GM08714 (cell line): ENCODE measurements at regions not wholly inside any gene's neighbourhood (a gene's known extent, or its start where the extent isn't known, plus 50 kb on each side); places are given as distances from the start of the nearest gene placed in this dataset.

Experiments
- H3K4me3 ChIP-seq: fragments of 200-500 bp; sonication (Bioruptor generic); 2 replicates; pipeline ENCODE4 v1.5.1; 2014; ENCODE audit warnings: mild to moderate bottlenecking, low read length, inconsistent platforms
- ZNF274 ChIP-seq: IDR thresholded peaks from 2 replicates; pipeline ENCODE4 v1.6.1; 2012; ENCODE audit warnings: mild to moderate bottlenecking, low read depth, low read length

DNA sequence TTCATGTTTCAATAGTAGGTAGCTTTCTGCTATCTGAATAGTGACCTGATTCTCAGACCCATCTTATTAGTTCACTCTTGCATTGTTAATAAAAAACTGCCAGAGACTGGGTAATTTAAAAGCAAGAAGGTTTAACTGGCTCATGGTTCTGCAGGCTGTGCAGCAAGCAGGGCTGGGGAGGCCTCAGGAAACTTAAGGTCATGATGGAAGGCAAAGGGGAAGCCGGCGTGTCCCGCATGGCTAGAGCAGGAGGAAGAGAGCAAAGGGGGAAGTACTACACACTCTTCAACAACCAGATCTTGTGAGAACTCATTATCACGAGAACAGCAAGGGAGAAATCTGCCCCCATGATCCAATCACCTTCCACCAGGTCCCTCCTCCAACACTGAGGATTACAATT is 185.2 kb upstream of the PITRM1 start:
- no peak overlapping the region for H3K4me3 ChIP-seq
- TF ChIP-seq ZNF274, result no peak

GRCh38 chr10:3355536-3355935 is 183.0 kb upstream of the PITRM1 start:
- H3K4me3 ChIP-seq, result no peak overlapping the region
- no peak for TF ChIP-seq ZNF274

- TF ChIP-seq ZNF274, result no peak
These were observed 181.8 kb upstream of the PITRM1 start for GRCh38 chr10:3354174-3354900.

DNA sequence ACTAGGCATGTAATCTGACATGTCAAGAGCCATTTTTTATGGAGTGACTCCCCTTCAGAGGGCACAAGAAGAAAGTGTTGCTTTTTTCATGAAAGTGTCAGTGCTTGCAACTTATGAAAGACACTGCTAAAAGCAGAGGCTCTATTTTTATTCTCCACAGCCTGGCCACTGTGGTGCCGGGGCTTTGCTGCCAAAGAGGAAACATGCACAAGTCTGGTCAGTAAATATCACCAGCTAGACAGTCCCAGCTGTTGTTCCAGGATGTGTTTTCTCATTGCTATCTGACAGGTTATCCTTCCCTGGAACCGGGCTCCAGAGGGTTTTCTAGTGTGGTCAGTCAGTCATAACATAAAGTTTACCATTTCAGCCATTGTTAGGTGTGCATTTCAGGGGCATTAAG is 180.7 kb upstream of the PITRM1 start:
- H3K4me3 ChIP-seq, result no peak overlapping the region
- no peak for TF ChIP-seq ZNF274

More at GRCh38 chr10:3354174-3354900, 181.8 kb upstream of the PITRM1 start:
- no peak overlapping the region for H3K4me3 ChIP-seq

DNA sequence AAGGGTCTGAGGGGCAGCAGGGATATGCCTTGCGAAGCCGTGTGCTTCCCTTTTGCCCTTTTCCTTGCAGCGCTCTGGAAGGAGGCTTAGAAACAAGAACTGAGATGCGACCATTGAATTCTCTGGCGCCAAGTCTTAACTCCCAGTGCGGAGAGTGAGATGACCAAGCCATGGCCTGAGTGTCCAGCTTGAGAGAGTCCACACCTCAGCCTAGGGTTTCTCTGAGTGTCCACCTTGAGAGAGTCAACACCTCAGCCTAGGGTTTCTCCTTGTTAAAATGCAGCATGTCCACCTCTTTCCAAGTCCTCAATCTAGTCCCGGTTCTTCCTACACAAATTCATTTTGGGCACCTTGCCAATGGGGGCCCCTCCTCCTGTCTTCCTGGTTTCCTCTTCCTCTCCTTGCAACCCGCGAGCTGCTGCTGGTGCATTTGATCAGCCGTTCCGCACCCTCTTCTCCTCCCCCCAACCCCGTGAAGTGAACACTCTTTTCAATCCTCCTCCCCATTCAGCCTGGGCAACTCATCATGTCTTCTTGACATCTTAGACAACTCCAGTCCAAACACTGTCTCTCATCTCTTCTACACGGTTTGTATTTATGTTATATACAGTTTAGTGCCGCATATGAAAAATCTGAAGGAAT is 178.2 kb upstream of the PITRM1 start:
- TF ChIP-seq ZNF274, result no peak
- H3K4me3 ChIP-seq, result no peak overlapping the region

DNA sequence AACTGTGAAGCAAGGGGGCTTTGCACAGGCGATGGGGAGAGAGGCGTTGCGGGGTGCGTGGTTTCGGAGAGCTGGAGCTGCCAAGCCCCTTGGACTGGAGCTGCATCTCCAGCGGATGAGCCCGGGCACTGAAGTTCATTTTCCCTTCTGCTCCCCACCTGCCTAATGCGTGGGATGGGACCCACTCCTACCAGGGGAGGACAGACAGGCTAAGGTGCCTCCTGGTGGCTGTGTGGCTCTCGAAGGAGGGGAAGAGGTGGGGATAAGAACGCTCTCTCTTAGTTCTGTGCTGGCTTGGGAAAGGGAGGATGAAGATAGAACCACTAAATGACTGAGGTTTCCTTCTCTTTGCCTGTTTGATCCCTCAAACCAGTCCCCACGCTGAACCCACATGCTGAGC is 177.6 kb upstream of the PITRM1 start:
- H3K4me3 ChIP-seq, result no peak overlapping the region
- TF ChIP-seq ZNF274, result no peak

GRCh38 chr10:3348564-3348963 is 176.0 kb upstream of the PITRM1 start:
- no peak for TF ChIP-seq ZNF274
- no peak overlapping the region for H3K4me3 ChIP-seq

GRCh38 chr10:3347413-3348182 is 175.0 kb upstream of the PITRM1 start:
- no peak for TF ChIP-seq ZNF274
- H3K4me3 ChIP-seq, result no peak overlapping the region

- no peak overlapping the region for H3K4me3 ChIP-seq
- no peak for TF ChIP-seq ZNF274
These were observed 174.3 kb upstream of the PITRM1 start for GRCh38 chr10:3346851-3347250.

DNA sequence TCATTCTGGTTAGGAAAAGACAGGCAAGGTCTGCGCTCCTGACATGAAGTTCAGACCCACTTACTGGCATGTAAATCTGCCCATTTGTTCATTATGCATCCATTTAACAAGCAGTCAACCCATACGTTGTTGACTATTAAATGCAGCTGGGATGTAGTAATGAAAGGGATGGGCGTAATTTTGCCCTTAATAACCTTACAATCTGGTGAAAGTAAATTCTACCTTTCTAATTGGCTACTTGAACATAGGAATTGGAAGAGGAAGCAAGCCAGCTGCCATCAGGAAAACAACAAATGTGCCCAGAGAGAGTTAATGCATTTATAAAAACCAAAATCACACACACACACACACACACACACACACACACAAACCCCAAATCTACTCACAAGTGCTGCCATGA is 170.2 kb upstream of the PITRM1 start:
- no peak for TF ChIP-seq ZNF274
- no peak overlapping the region for H3K4me3 ChIP-seq

DNA sequence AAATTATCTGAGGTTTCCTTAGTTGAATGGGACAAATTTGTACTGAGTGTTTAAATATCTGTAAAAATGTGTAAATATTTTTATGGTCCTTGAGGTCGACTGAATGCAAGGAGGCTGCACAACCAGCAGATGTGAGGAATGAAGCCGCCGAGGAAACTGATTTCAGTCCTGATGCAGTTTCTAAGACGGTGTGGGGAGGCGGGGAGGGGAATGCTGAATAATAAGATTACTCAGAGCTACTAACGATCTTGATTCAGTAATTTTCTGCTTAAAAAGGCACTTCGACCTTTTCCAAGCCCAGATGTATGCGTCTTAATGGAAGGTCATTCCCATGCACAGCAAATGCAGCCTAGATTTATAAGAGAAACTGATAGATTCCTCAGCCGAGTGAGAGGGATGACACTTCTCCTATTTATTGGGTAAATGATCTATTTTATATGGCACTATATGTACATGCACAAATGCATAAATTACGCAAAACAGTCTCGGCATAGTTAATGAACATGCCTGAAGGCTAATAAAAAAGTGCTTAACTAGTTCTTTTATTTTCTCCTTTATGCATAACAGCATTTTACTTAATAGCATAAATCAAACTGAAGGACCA is 167.6 kb upstream of the PITRM1 start:
- H3K4me3 ChIP-seq, result no peak overlapping the region
- TF ChIP-seq ZNF274, result no peak

- no peak for TF ChIP-seq ZNF274
- H3K4me3 ChIP-seq, result no peak overlapping the region
These were observed 167.0 kb upstream of the PITRM1 start for GRCh38 chr10:3339531-3339950.

DNA sequence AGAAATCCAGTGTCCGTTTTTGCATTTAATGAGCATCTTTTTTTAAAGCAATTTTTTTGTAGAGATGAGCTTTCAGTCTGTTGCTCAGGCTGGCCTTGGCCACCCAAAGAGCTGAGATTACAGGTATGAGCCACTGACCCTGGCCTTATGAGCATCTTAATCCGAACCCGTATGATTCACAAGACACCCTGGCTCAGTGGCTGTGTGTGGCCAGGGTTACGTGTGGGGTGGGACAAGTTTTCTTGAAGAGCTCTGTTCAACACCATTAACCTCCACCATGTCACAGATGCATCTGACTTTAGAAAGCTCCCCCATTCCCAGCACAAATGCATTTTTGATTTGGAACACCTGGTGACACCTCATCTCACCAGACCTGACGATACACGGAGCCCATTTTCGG is 166.5 kb upstream of the PITRM1 start:
- H3K4me3 ChIP-seq, result no peak overlapping the region
- TF ChIP-seq ZNF274, result no peak

DNA sequence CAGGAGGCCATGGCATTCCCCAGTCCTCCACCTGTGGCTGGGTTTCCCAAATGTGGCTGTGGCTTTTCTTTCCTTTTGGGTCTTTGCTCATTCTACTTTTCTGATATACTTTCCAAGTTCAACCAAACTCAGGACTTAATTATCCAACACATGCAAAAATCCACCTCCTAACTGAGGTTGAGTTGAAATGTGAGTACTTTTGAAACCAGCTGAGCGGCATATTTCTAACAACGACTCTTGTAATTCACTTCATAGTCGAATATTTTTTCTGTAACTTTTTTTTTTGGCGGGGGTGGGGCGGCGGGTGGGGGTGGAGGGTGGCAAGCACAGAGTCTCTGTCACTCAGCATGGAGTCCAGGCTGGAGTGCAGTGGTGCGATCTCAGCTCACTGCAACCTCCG is 165.2 kb upstream of the PITRM1 start:
- no peak for TF ChIP-seq ZNF274
- no peak overlapping the region for H3K4me3 ChIP-seq
